ENCODE measurements at regions not wholly inside any gene's neighbourhood (a gene's known extent, or its start where the extent isn't known, plus 50 kb on each side); places are given as distances from the start of the nearest gene placed in this dataset.
"Not testable (repeated sequence)": the region's sequence is repeated elsewhere in the genome, so short reads cannot be mapped to it uniquely, and the experiment has no call there.

GRCh38 chr7:150009620-150010303 is 136.0 kb downstream of the ATP6V0E2 start:
- not testable (repeated sequence) for H3K4me3 ChIP-seq (ENCODE audit: low read length in 2 of 2); H3K36me3 ChIP-seq (ENCODE audit: control insufficient read depth in 2 of 2, insufficient read depth in 2 of 2, low read length in 1 of 2); DNase-seq (ENCODE audit: low read depth in 6 of 9, low spot score in 9 of 9); H3K27me3 ChIP-seq (ENCODE audit: control insufficient read depth in 2 of 2, insufficient read depth in 1 of 2, low read length in 1 of 2); H3K4me1 ChIP-seq (ENCODE audit: control insufficient read depth in 2 of 2, insufficient read depth in 2 of 2, low read length in 2 of 2); H3K27ac ChIP-seq (ENCODE audit: low read depth in 1 of 2, low read length in 1 of 2); H3K9me3 ChIP-seq (ENCODE audit: control insufficient read depth in 2 of 2, insufficient read depth in 1 of 2, low read length in 1 of 2)
- 97% methylated on average over 8 of the region's 9 CpGs for WGBS

DNA sequence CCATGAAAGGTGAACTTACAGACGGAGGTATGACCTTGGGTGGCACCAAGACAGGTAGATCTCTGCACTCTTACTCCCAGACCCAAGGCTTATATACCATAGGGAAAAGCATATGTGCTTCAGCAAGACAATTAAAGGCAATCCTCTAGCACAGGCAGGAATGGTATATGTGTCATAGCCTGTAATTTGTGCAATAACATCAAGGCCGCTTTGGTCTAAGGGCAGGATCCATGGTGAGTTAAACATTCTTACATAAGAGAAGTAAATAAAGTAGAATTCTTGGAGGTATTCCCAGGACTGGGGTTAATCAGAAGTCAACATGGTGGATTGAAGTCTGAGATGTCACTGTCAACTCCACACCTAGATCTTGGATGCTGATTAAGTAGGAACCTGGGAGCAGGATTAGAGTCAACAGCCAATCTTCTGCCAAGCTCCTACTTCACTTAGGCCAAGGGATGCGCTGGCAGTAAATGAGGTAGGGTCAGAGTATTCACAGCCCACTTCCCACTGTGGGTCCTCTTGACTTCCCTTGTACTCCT is 143.0 kb downstream of the ATP6V0E2 start:
- H3K27ac ChIP-seq (ENCODE audit: low read depth in 1 of 2, low read length in 1 of 2); H3K9me3 ChIP-seq (ENCODE audit: control insufficient read depth in 2 of 2, insufficient read depth in 1 of 2, low read length in 1 of 2); DNase-seq (ENCODE audit: low read depth in 6 of 9, low spot score in 9 of 9); H3K27me3 ChIP-seq (ENCODE audit: control insufficient read depth in 2 of 2, insufficient read depth in 1 of 2, low read length in 1 of 2); H3K36me3 ChIP-seq (ENCODE audit: control insufficient read depth in 2 of 2, insufficient read depth in 2 of 2, low read length in 1 of 2); H3K4me3 ChIP-seq (ENCODE audit: low read length in 2 of 2); H3K4me1 ChIP-seq (ENCODE audit: control insufficient read depth in 2 of 2, insufficient read depth in 2 of 2, low read length in 2 of 2): not testable (repeated sequence)
- WGBS: 97% methylated on average over 3 of the region's 3 CpGs

- 91% methylated on average over 3 of the region's 3 CpGs for WGBS
- not testable (repeated sequence) for H3K27ac ChIP-seq (ENCODE audit: low read depth in 1 of 2, low read length in 1 of 2); H3K4me1 ChIP-seq (ENCODE audit: control insufficient read depth in 2 of 2, insufficient read depth in 2 of 2, low read length in 2 of 2); H3K4me3 ChIP-seq (ENCODE audit: low read length in 2 of 2); DNase-seq (ENCODE audit: low read depth in 6 of 9, low spot score in 9 of 9); H3K27me3 ChIP-seq (ENCODE audit: control insufficient read depth in 2 of 2, insufficient read depth in 1 of 2, low read length in 1 of 2); H3K9me3 ChIP-seq (ENCODE audit: control insufficient read depth in 2 of 2, insufficient read depth in 1 of 2, low read length in 1 of 2); H3K36me3 ChIP-seq (ENCODE audit: control insufficient read depth in 2 of 2, insufficient read depth in 2 of 2, low read length in 1 of 2)
Measured at GRCh38 chr7:150020210-150020609, 146.4 kb downstream of the ATP6V0E2 start.

DNA sequence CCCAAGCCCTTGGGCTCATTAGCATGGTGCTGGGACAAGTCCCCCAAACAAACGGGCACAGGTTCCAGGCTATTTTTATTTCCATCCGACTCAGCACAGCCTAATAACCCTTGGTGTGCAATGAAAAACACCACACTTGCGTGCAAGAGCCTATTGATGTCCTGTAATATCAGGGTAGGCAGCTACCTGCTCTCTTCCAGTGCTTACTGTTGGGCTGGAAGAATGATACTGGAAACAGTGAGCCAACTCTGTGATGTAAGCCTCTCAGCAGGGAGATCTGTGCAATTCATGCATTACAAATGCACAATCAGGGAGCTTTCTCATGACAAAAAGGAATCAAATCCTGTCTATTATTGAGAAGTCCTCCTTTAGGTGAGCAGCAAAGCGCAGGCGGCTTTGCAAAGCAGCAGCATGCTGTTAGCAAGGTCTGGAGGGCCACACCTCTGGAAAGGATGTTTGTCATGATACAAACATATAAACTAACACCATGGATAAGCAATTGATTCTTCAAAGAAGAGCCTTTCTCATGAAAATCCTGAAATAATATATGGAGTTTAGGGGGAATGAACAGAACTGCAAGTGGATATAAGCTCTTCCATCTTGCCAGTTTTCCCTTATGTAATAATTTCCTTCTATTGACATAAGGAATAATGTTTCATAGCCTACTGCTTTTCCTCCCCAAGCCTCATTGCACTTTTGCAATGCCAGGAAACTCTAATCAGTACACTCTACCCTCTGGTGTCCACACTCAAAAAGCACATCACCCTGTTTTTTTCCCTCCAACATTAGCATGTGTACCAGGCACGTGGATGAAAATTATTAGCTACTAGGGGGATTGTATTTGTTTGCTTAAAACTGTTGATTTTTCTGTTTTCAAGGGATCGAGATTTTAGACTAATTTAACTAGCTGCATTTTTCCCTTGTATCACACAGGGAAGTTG is 151.1 kb downstream of the ATP6V0E2 start:
- H3K36me3 ChIP-seq (ENCODE audit: control insufficient read depth in 2 of 2, insufficient read depth in 2 of 2, low read length in 1 of 2); DNase-seq (ENCODE audit: low read depth in 6 of 9, low spot score in 9 of 9); H3K4me1 ChIP-seq (ENCODE audit: control insufficient read depth in 2 of 2, insufficient read depth in 2 of 2, low read length in 2 of 2); H3K27ac ChIP-seq (ENCODE audit: low read depth in 1 of 2, low read length in 1 of 2); H3K9me3 ChIP-seq (ENCODE audit: control insufficient read depth in 2 of 2, insufficient read depth in 1 of 2, low read length in 1 of 2); H3K27me3 ChIP-seq (ENCODE audit: control insufficient read depth in 2 of 2, insufficient read depth in 1 of 2, low read length in 1 of 2); H3K4me3 ChIP-seq (ENCODE audit: low read length in 2 of 2): not testable (repeated sequence)
- WGBS: 89% methylated on average over 7 of the region's 7 CpGs

GRCh38 chr7:150025802-150026201 is 152.0 kb downstream of the ATP6V0E2 start:
- not testable (repeated sequence) for H3K27me3 ChIP-seq (ENCODE audit: control insufficient read depth in 2 of 2, insufficient read depth in 1 of 2, low read length in 1 of 2); H3K27ac ChIP-seq (ENCODE audit: low read depth in 1 of 2, low read length in 1 of 2); H3K4me1 ChIP-seq (ENCODE audit: control insufficient read depth in 2 of 2, insufficient read depth in 2 of 2, low read length in 2 of 2); DNase-seq (ENCODE audit: low read depth in 6 of 9, low spot score in 9 of 9); H3K4me3 ChIP-seq (ENCODE audit: low read length in 2 of 2); H3K9me3 ChIP-seq (ENCODE audit: control insufficient read depth in 2 of 2, insufficient read depth in 1 of 2, low read length in 1 of 2); H3K36me3 ChIP-seq (ENCODE audit: control insufficient read depth in 2 of 2, insufficient read depth in 2 of 2, low read length in 1 of 2)
- 97% methylated on average over 7 of the region's 7 CpGs for WGBS

DNA sequence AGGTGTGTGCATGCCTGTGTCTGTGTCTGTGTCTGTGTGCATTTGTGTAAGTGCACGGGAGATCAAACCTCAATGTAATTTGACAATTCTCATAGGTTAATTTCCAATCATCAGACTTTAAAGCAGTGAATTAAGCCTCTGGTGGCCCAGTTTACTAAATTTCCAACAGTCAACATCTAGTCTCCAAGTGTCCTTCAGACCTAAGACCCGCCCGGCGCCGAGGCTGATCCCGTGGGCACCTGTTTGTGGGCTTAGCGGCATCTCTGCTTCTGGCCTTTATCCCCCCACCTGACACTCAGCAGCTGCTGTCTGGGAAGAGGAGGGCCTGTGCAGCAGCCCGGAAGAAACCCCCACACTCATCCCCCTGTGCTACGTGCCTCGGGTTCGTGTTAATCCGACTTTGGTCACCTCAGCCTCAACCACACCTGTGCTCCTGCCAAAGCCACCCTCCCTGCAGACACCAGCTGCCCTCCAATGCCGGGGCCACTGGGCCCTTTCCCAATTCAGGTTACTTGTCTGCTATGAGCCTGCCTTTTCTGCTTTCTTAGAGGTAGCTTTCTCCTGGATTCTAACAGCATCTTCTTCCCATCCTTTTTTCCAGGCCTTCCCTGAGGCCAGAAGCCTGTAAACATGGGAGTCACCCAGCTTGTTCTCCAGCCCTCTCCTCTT is 154.7 kb downstream of the ATP6V0E2 start:
- WGBS: 92% methylated on average over 10 of the region's 13 CpGs

GRCh38 chr7:150029013-150029389 is 155.2 kb downstream of the ATP6V0E2 start:
- not testable (repeated sequence) for H3K9me3 ChIP-seq (ENCODE audit: control insufficient read depth in 2 of 2, insufficient read depth in 1 of 2, low read length in 1 of 2); DNase-seq (ENCODE audit: low read depth in 6 of 9, low spot score in 9 of 9); H3K4me3 ChIP-seq (ENCODE audit: low read length in 2 of 2); H3K36me3 ChIP-seq (ENCODE audit: control insufficient read depth in 2 of 2, insufficient read depth in 2 of 2, low read length in 1 of 2); H3K27me3 ChIP-seq (ENCODE audit: control insufficient read depth in 2 of 2, insufficient read depth in 1 of 2, low read length in 1 of 2); H3K4me1 ChIP-seq (ENCODE audit: control insufficient read depth in 2 of 2, insufficient read depth in 2 of 2, low read length in 2 of 2); H3K27ac ChIP-seq (ENCODE audit: low read depth in 1 of 2, low read length in 1 of 2)
- WGBS: 98% methylated on average over 6 of the region's 6 CpGs

More for the DNA sequence above, 154.7 kb downstream of the ATP6V0E2 start:
- DNase-seq (ENCODE audit: low read depth in 6 of 9, low spot score in 9 of 9); H3K36me3 ChIP-seq (ENCODE audit: control insufficient read depth in 2 of 2, insufficient read depth in 2 of 2, low read length in 1 of 2); H3K4me3 ChIP-seq (ENCODE audit: low read length in 2 of 2); H3K27me3 ChIP-seq (ENCODE audit: control insufficient read depth in 2 of 2, insufficient read depth in 1 of 2, low read length in 1 of 2); H3K4me1 ChIP-seq (ENCODE audit: control insufficient read depth in 2 of 2, insufficient read depth in 2 of 2, low read length in 2 of 2); H3K27ac ChIP-seq (ENCODE audit: low read depth in 1 of 2, low read length in 1 of 2); H3K9me3 ChIP-seq (ENCODE audit: control insufficient read depth in 2 of 2, insufficient read depth in 1 of 2, low read length in 1 of 2): not testable (repeated sequence)

- H3K4me1 ChIP-seq (ENCODE audit: control insufficient read depth in 2 of 2, insufficient read depth in 2 of 2, low read length in 2 of 2); H3K27ac ChIP-seq (ENCODE audit: low read depth in 1 of 2, low read length in 1 of 2); H3K36me3 ChIP-seq (ENCODE audit: control insufficient read depth in 2 of 2, insufficient read depth in 2 of 2, low read length in 1 of 2); H3K27me3 ChIP-seq (ENCODE audit: control insufficient read depth in 2 of 2, insufficient read depth in 1 of 2, low read length in 1 of 2); H3K4me3 ChIP-seq (ENCODE audit: low read length in 2 of 2); H3K9me3 ChIP-seq (ENCODE audit: control insufficient read depth in 2 of 2, insufficient read depth in 1 of 2, low read length in 1 of 2); DNase-seq (ENCODE audit: low read depth in 6 of 9, low spot score in 9 of 9): not testable (repeated sequence)
- 96% methylated on average over 3 of the region's 3 CpGs for WGBS
Measured at GRCh38 chr7:150031733-150032132, 158.0 kb downstream of the ATP6V0E2 start.

DNA sequence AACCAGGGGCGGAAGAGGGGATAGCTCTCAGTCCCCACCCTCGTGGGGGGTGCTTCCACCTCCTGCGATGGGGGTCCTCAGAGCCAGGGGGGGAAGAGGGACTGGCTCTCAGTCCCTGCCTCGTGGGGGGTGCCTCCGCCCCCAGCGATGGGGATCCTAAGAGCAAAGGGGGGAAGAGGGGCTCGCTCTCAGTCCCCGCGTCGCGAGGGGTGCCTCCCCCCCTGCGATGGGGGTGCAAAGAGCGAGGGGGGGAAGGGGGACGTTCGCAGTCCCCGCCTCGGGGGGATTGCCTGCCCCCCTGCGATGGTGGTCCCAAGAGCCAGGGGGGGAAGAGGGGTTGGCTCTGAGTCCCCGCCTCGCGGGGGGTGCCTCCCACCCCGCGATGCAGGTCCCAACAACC is 159.9 kb downstream of the ATP6V0E2 start:
- H3K9me3 ChIP-seq (ENCODE audit: control insufficient read depth in 2 of 2, insufficient read depth in 1 of 2, low read length in 1 of 2); DNase-seq (ENCODE audit: low read depth in 6 of 9, low spot score in 9 of 9); H3K4me3 ChIP-seq (ENCODE audit: low read length in 2 of 2); H3K27ac ChIP-seq (ENCODE audit: low read depth in 1 of 2, low read length in 1 of 2); H3K27me3 ChIP-seq (ENCODE audit: control insufficient read depth in 2 of 2, insufficient read depth in 1 of 2, low read length in 1 of 2); H3K36me3 ChIP-seq (ENCODE audit: control insufficient read depth in 2 of 2, insufficient read depth in 2 of 2, low read length in 1 of 2); H3K4me1 ChIP-seq (ENCODE audit: control insufficient read depth in 2 of 2, insufficient read depth in 2 of 2, low read length in 2 of 2): not testable (repeated sequence)
- 95% methylated on average over 21 of the region's 23 CpGs for WGBS
